ENCODE measurements at regions not wholly inside any gene's neighbourhood (a gene's known extent, or its start where the extent isn't known, plus 50 kb on each side); places are given as distances from the start of the nearest gene placed in this dataset.

- TF ChIP-seq, protein P1, sequence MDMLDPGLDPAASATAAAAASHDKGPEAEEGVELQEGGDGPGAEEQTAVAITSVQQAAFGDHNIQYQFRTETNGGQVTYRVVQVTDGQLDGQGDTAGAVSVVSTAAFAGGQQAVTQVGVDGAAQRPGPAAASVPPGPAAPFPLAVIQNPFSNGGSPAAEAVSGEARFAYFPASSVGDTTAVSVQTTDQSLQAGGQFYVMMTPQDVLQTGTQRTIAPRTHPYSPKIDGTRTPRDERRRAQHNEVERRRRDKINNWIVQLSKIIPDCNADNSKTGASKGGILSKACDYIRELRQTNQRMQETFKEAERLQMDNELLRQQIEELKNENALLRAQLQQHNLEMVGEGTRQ (IDR thresholded peaks at IDR 0.05; ENCODE audit: low read length) = no peak
- TF ChIP-seq, protein P2, sequence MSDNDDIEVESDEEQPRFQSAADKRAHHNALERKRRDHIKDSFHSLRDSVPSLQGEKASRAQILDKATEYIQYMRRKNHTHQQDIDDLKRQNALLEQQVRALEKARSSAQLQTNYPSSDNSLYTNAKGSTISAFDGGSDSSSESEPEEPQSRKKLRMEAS (IDR thresholded peaks at IDR 0.05) = no peak
- TF ChIP-seq ZNF274 (IDR thresholded peaks at IDR 0.05; ENCODE audit: borderline replicate concordance, extremely low read depth, low read length) (no peak), RAD21 (IDR thresholded peaks at IDR 0.05 in 1 of 2, conservative IDR thresholded peaks at IDR 0.05 in 1 of 2; ENCODE audit: low read depth in 2 of 2, low read length in 2 of 2) (no peak)
Observed at GRCh38 chr16:16907089-16907488, 528.1 kb downstream of the NPIPA7 start.

Measured in H1 (cell line).